Keratinocyte (primary cell): ENCODE measurements at regions not wholly inside any gene's neighbourhood (a gene's known extent, or its start where the extent isn't known, plus 50 kb on each side); places are given as distances from the start of the nearest gene placed in this dataset.

Experiments used
- DNase-seq: peaks from one replicate; pipeline ENCODE4 v3.0.0-alpha.2; 2011; ENCODE audit warnings: low read depth, missing footprints, low spot score
- FAIRE-seq: peaks from 2 replicates; lab custom pipeline; 2011; peaks lifted over from hg19 to GRCh38; lab: Jason Lieb, UNC
- H2AFZ ChIP-seq: 2 replicates; pipeline ENCODE4 v1.6.0; 2012; ENCODE audit warnings: low read length, control low read depth, inconsistent platforms; ENCODE audit not compliant: control insufficient read depth
- H3K27ac ChIP-seq: 2 replicates; pipeline ENCODE4 v1.5.1; 2011; ENCODE audit warnings: low read length; ENCODE audit not compliant: control insufficient read depth, insufficient read depth
- H3K27me3 ChIP-seq: 3 replicates; pipeline ENCODE4 v1.6.0; 2011; ENCODE audit warnings: low read length; ENCODE audit not compliant: control insufficient read depth, insufficient read depth; ENCODE audit errors: extremely low read depth
- H3K36me3 ChIP-seq, 2 experiments: 2 replicates in 1 of 2; 3 replicates in 1 of 2; pipeline ENCODE4 v1.5.1; 2011; ENCODE audit warnings: low read length in 2 of 2, mild to moderate bottlenecking in 1 of 2; ENCODE audit not compliant: control insufficient read depth in 2 of 2, insufficient read depth in 2 of 2; ENCODE audit errors: extremely low read depth in 1 of 2
- H3K4me1 ChIP-seq: 3 replicates; pipeline ENCODE4 v1.5.1; 2011; ENCODE audit warnings: low read length; ENCODE audit not compliant: control insufficient read depth, insufficient read depth; ENCODE audit errors: extremely low read depth
- H3K4me2 ChIP-seq: 3 replicates; pipeline ENCODE4 v1.6.0; 2011; ENCODE audit warnings: low read depth, low read length; ENCODE audit not compliant: control insufficient read depth, insufficient read depth; ENCODE audit errors: extremely low read depth
- H3K4me3 ChIP-seq, 3 experiments: fragments of 200-600 bp in 1 of 3; sonication (generic) in 1 of 3; 2 replicates in 2 of 3; 3 replicates in 1 of 3; pipeline ENCODE4 v1.5.1; 2011 to 2016; ENCODE audit warnings: low read length in 3 of 3, mild to moderate bottlenecking in 3 of 3, control low read depth in 2 of 3, inconsistent platforms in 1 of 3, low read depth in 1 of 3, mixed read lengths in 1 of 3, mixed run types in 1 of 3, moderate library complexity in 1 of 3; ENCODE audit not compliant: control insufficient read depth in 2 of 3, insufficient read depth in 2 of 3; ENCODE audit errors: extremely low read depth in 1 of 3
- H3K79me2 ChIP-seq: 2 replicates; pipeline ENCODE4 v1.6.0; 2012; ENCODE audit warnings: low read length; ENCODE audit not compliant: control insufficient read depth, insufficient read depth
- H3K9ac ChIP-seq: 3 replicates; pipeline ENCODE4 v1.6.0; 2011; ENCODE audit warnings: low read length; ENCODE audit not compliant: control insufficient read depth, insufficient read depth; ENCODE audit errors: extremely low read depth
- H3K9me1 ChIP-seq: 3 replicates; pipeline ENCODE4 v1.6.0; 2011; ENCODE audit warnings: low read length; ENCODE audit not compliant: control insufficient read depth, insufficient read depth; ENCODE audit errors: extremely low read depth
- H3K9me3 ChIP-seq: 2 replicates; pipeline ENCODE4 v1.5.1; 2012; ENCODE audit warnings: low read depth, low read length; ENCODE audit not compliant: control insufficient read depth
- H4K20me1 ChIP-seq: 3 replicates; pipeline ENCODE4 v1.6.0; 2011; ENCODE audit warnings: low read length; ENCODE audit not compliant: control insufficient read depth, insufficient read depth; ENCODE audit errors: extremely low read depth
- EZH2 ChIP-seq: IDR thresholded peaks from one replicate; pipeline ENCODE4 v1.6.1; 2012; ENCODE audit warnings: inconsistent platforms, mild to moderate bottlenecking, low read length, moderate library complexity
- dilution Hi-C: fragments of 300-500 bp; cut with MboI; formaldehyde crosslinking; loops from one replicate; pipeline ENCODE4 v1.7.0; 2020; ENCODE audit warnings: low sequenced_read_pairs; ENCODE audit not compliant: extremely low pct_ligation_motif_present
- TF ChIP-seq, protein P1 (sequence below), 3 experiments: IDR thresholded peaks in 1 of 3; conservative IDR thresholded peaks in 1 of 3; optimal IDR thresholded peaks in 1 of 3; 2 replicates in 2 of 3; 3 replicates in 1 of 3; pipeline versions ENCODE3 to v1.5.1; 2011; ENCODE audit warnings: low read length in 3 of 3, mild to moderate bottlenecking in 3 of 3, moderate library complexity in 2 of 3, control low read depth in 1 of 3, inconsistent platforms in 1 of 3; ENCODE audit not compliant: insufficient read depth in 2 of 3; ENCODE audit errors: extremely low read depth in 1 of 3

DNA sequence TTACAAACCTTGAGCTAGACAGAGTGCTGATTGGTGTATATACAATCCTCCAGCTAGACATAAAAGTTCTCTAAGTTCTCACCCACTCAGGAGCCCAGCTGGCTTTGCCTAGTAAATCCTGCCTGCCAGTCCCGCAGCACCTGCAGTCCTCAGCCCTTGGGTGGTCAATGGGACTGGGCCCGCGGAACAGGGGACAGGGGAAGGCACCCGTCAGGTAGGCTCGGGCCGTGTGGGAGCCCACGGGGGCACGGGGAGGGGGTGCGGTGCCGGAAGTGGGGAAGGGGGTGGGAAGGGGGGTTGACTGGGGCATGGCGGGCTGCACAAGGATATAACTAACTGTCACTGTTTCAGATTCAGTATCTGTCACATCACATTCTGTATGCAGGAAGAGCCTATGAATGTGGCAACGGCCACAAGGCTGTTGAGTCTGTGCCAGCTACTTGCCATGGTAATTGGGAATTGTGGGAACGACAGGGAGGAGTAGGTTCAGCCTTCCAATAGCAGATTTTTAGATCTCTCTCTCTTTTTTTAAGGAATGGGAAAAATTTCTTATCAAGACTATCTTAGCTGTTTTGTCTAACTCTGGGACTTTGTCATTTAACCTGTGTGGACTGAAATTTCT is 205.1 kb upstream of the PLPP4 start:
- no peaks in the 10 kb centered on the region for H3K79me2 ChIP-seq
- H3K9ac ChIP-seq = no peak overlapping the region
- H3K36me3 ChIP-seq = no peaks in the 10 kb centered on the region
- TF ChIP-seq, protein P1, sequence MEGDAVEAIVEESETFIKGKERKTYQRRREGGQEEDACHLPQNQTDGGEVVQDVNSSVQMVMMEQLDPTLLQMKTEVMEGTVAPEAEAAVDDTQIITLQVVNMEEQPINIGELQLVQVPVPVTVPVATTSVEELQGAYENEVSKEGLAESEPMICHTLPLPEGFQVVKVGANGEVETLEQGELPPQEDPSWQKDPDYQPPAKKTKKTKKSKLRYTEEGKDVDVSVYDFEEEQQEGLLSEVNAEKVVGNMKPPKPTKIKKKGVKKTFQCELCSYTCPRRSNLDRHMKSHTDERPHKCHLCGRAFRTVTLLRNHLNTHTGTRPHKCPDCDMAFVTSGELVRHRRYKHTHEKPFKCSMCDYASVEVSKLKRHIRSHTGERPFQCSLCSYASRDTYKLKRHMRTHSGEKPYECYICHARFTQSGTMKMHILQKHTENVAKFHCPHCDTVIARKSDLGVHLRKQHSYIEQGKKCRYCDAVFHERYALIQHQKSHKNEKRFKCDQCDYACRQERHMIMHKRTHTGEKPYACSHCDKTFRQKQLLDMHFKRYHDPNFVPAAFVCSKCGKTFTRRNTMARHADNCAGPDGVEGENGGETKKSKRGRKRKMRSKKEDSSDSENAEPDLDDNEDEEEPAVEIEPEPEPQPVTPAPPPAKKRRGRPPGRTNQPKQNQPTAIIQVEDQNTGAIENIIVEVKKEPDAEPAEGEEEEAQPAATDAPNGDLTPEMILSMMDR (optimal IDR thresholded peaks at IDR 0.05 in 1 of 3, IDR thresholded peaks at IDR 0.05 in 1 of 3, conservative IDR thresholded peaks at IDR 0.05 in 1 of 3; ENCODE audit: extremely low read depth in 1 of 3, insufficient read depth in 2 of 3, low read length in 3 of 3) = no peak
- no peak for TF ChIP-seq EZH2
- H2AFZ ChIP-seq = no peak overlapping the region
- no peak overlapping the region for H3K4me2 ChIP-seq
- H3K4me1 ChIP-seq = no peaks in the 10 kb centered on the region
- no peak overlapping the region for H3K4me3 ChIP-seq
- no peaks in the 10 kb centered on the region for H4K20me1 ChIP-seq
- no peaks in the 10 kb centered on the region for H3K27me3 ChIP-seq
- dilution Hi-C loops = no loop called here
- no peak overlapping the region for H3K27ac ChIP-seq
- H3K9me1 ChIP-seq = no peaks in the 10 kb centered on the region
- DNase-seq (no peak), FAIRE-seq (no peak)
- no peaks in the 10 kb centered on the region for H3K9me3 ChIP-seq

DNA sequence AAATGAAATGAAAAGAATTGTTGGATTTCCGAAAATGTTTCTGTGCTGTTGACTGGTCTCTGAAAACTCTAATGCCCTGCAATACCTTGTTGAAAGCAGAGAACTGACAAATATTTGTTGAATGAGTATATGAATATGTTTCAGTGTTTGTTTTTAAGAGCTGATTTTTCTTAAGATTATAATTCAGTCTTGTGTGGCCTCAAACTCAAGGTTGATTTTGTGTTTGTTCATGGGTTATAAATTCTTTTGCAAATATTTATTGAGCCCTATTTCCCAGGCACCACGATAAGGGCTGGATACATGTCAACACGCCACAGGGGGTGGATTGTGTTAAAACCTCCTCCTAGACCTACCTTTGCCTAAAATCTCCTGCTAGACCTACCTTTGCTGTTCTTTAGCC is 203.9 kb upstream of the PLPP4 start:
- no peak overlapping the region for H2AFZ ChIP-seq
- no peak overlapping the region for H3K4me3 ChIP-seq
- no peaks in the 10 kb centered on the region for H3K4me1 ChIP-seq
- H3K27me3 ChIP-seq = no peaks in the 10 kb centered on the region
- no peak overlapping the region for H3K4me2 ChIP-seq
- H4K20me1 ChIP-seq = no peaks in the 10 kb centered on the region
- H3K36me3 ChIP-seq = no peaks in the 10 kb centered on the region
- H3K27ac ChIP-seq = no peak overlapping the region
- no peaks in the 10 kb centered on the region for H3K9me3 ChIP-seq
- no peak for TF ChIP-seq EZH2
- TF ChIP-seq, protein P1 (optimal IDR thresholded peaks at IDR 0.05 in 1 of 3, IDR thresholded peaks at IDR 0.05 in 1 of 3, conservative IDR thresholded peaks at IDR 0.05 in 1 of 3; ENCODE audit: extremely low read depth in 1 of 3, insufficient read depth in 2 of 3, low read length in 3 of 3) = no peak
- DNase-seq = no peak
- dilution Hi-C loops = no loop called here
- no peaks in the 10 kb centered on the region for H3K9me1 ChIP-seq
- H3K79me2 ChIP-seq = no peaks in the 10 kb centered on the region
- no peak overlapping the region for H3K9ac ChIP-seq
- FAIRE-seq = no peak
